ENCODE measurements at regions not wholly inside any gene's neighbourhood (a gene's known extent, or its start where the extent isn't known, plus 50 kb on each side); places are given as distances from the start of the nearest gene placed in this dataset.

GRCh38 chr1:199687321-199687720 is 340.2 kb upstream of the NR5A2 start:
- no peak overlapping the region for H3K27ac ChIP-seq (ENCODE audit: low read depth in 1 of 2, low read length in 1 of 2)
- WGBS, 2 donors: 77 to 90% methylated on average over 4 of the region's 4 CpGs
- H3K9me3 ChIP-seq (ENCODE audit: control insufficient read depth in 4 of 4, insufficient read depth in 3 of 4, low read length in 3 of 4): no peaks in the 10 kb centered on the region
- peaks cover 0 to 5% (median 3%) of the 10 kb centered on the region in 5 donors for H3K4me1 ChIP-seq (ENCODE audit: control insufficient read depth in 5 of 5, insufficient read depth in 5 of 5, low read length in 5 of 5)
- no peaks in the 10 kb centered on the region for H3K27me3 ChIP-seq (ENCODE audit: control insufficient read depth in 3 of 3, insufficient read depth in 3 of 3, low read length in 2 of 3)
- no peak overlapping the region for H3K4me3 ChIP-seq
- no peak overlapping the region for H3K9ac ChIP-seq (ENCODE audit: insufficient read depth in 1 of 2, low read length in 2 of 2)
- TF ChIP-seq CTCF (IDR thresholded peaks at IDR 0.05; ENCODE audit: control extremely low read depth, extremely low read depth): no peak
- DNase-seq: no peak
- no peaks in the 10 kb centered on the region for H3K36me3 ChIP-seq (ENCODE audit: control insufficient read depth in 4 of 4, insufficient read depth in 4 of 4, low read length in 4 of 4)
- no peak for ATAC-seq (ENCODE audit: insufficient read depth, low FRiP score)

- H3K9ac ChIP-seq (ENCODE audit: insufficient read depth in 1 of 2, low read length in 2 of 2): no peak overlapping the region
- no peak overlapping the region for H3K27ac ChIP-seq (ENCODE audit: low read depth in 1 of 2, low read length in 1 of 2)
- WGBS, 2 donors: 59 to 70% methylated on average over 3 of the region's 3 CpGs
- peak in 2 of 3 donors; percentile 13 to 48 for DNase-seq
- ATAC-seq (ENCODE audit: insufficient read depth, low FRiP score): no peak
- no peaks in the 10 kb centered on the region for H3K9me3 ChIP-seq (ENCODE audit: control insufficient read depth in 4 of 4, insufficient read depth in 3 of 4, low read length in 3 of 4)
- H3K27me3 ChIP-seq (ENCODE audit: control insufficient read depth in 3 of 3, insufficient read depth in 3 of 3, low read length in 2 of 3): no peaks in the 10 kb centered on the region
- H3K36me3 ChIP-seq (ENCODE audit: control insufficient read depth in 4 of 4, insufficient read depth in 4 of 4, low read length in 4 of 4): no peaks in the 10 kb centered on the region
- peaks cover 0 to 5% (median 3%) of the 10 kb centered on the region in 5 donors for H3K4me1 ChIP-seq (ENCODE audit: control insufficient read depth in 5 of 5, insufficient read depth in 5 of 5, low read length in 5 of 5)
- no peak for TF ChIP-seq CTCF (IDR thresholded peaks at IDR 0.05; ENCODE audit: control extremely low read depth, extremely low read depth)
- H3K4me3 ChIP-seq: no peak overlapping the region
Observed at GRCh38 chr1:199688133-199688676, 339.3 kb upstream of the NR5A2 start.

- H3K4me1 ChIP-seq (ENCODE audit: control insufficient read depth in 5 of 5, insufficient read depth in 5 of 5, low read length in 5 of 5): peaks cover 0 to 5% (median 3%) of the 10 kb centered on the region in 5 donors
- no peak overlapping the region for H3K9ac ChIP-seq (ENCODE audit: insufficient read depth in 1 of 2, low read length in 2 of 2)
- H3K27me3 ChIP-seq (ENCODE audit: control insufficient read depth in 3 of 3, insufficient read depth in 3 of 3, low read length in 2 of 3): no peaks in the 10 kb centered on the region
- no peak for TF ChIP-seq CTCF (IDR thresholded peaks at IDR 0.05; ENCODE audit: control extremely low read depth, extremely low read depth)
- H3K4me3 ChIP-seq: no peak overlapping the region
- DNase-seq (no peak), ATAC-seq (ENCODE audit: insufficient read depth, low FRiP score) (no peak)
- H3K27ac ChIP-seq (ENCODE audit: low read depth in 1 of 2, low read length in 1 of 2): no peak overlapping the region
- no peaks in the 10 kb centered on the region for H3K9me3 ChIP-seq (ENCODE audit: control insufficient read depth in 4 of 4, insufficient read depth in 3 of 4, low read length in 3 of 4)
- no peaks in the 10 kb centered on the region for H3K36me3 ChIP-seq (ENCODE audit: control insufficient read depth in 4 of 4, insufficient read depth in 4 of 4, low read length in 4 of 4)
Observed at GRCh38 chr1:199688774-199689173, 338.7 kb upstream of the NR5A2 start.

- H3K4me1 ChIP-seq (ENCODE audit: control insufficient read depth in 5 of 5, insufficient read depth in 5 of 5, low read length in 5 of 5): peaks cover 0 to 5% (median 3%) of the 10 kb centered on the region in 5 donors
- DNase-seq (no peak), ATAC-seq (ENCODE audit: insufficient read depth, low FRiP score) (no peak)
- TF ChIP-seq CTCF (IDR thresholded peaks at IDR 0.05; ENCODE audit: control extremely low read depth, extremely low read depth): no peak
- H3K27ac ChIP-seq (ENCODE audit: low read depth in 1 of 2, low read length in 1 of 2): no peak overlapping the region
- WGBS, 2 donors: 58 to 67% methylated on average over 1 of the region's 1 CpG
- H3K27me3 ChIP-seq (ENCODE audit: control insufficient read depth in 3 of 3, insufficient read depth in 3 of 3, low read length in 2 of 3): no peaks in the 10 kb centered on the region
- no peak overlapping the region for H3K9ac ChIP-seq (ENCODE audit: insufficient read depth in 1 of 2, low read length in 2 of 2)
- no peaks in the 10 kb centered on the region for H3K9me3 ChIP-seq (ENCODE audit: control insufficient read depth in 4 of 4, insufficient read depth in 3 of 4, low read length in 3 of 4)
- H3K36me3 ChIP-seq (ENCODE audit: control insufficient read depth in 4 of 4, insufficient read depth in 4 of 4, low read length in 4 of 4): no peaks in the 10 kb centered on the region
- no peak overlapping the region for H3K4me3 ChIP-seq
Observed at GRCh38 chr1:199690496-199690895, 337.0 kb upstream of the NR5A2 start.

Measured in lung (tissue), 11 donors.